ENCODE measurements at regions not wholly inside any gene's neighbourhood (a gene's known extent, or its start where the extent isn't known, plus 50 kb on each side); places are given as distances from the start of the nearest gene placed in this dataset.

DNA sequence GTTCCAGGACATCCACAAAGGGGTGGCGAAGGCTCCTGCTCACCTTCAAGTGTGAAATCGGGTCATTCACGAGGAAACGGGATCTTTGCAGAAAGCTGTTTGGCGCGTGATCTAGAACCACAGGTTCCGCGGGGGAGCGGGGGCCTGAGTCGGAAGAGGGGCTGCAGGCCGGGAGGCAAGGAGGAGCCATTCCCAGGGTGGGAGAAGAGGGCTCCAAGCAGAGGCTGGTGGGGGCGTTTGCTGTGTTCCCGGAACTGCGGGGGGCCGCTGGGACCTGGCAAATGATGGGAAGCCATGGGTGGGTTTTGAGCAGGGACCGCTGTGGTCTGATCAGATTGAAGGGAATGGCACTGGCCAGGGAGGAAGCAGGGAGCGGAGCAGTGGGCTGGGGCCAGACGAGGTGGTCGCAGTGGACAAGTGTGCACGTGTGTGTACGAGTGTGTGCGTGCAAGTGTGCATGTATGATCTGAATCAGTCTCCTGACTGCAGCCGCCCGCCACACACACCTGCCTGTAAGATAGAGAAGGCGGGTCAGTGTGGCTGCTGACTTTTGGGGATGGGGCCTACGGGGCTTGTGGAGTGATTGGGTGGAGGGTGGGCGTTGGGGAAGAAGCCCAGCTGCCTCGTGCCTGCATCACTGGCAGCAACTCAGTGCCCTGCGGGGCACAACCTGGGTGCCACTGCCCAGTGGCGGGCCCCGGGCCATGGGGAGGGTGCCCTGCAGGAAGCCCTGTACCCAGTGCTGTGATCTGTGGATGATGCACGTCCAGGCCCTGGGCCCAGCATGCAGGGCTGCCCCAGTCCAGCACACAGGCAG, 141.9 kb downstream of the KIF26A start:
- no peak for DNase-seq (ENCODE audit: low read depth)
- no peak overlapping the region for H3K4me3 ChIP-seq (ENCODE audit: low read length)
- no peak for TF ChIP-seq CTCF (conservative IDR thresholded peaks at IDR 0.05; ENCODE audit: low read length)

DNA sequence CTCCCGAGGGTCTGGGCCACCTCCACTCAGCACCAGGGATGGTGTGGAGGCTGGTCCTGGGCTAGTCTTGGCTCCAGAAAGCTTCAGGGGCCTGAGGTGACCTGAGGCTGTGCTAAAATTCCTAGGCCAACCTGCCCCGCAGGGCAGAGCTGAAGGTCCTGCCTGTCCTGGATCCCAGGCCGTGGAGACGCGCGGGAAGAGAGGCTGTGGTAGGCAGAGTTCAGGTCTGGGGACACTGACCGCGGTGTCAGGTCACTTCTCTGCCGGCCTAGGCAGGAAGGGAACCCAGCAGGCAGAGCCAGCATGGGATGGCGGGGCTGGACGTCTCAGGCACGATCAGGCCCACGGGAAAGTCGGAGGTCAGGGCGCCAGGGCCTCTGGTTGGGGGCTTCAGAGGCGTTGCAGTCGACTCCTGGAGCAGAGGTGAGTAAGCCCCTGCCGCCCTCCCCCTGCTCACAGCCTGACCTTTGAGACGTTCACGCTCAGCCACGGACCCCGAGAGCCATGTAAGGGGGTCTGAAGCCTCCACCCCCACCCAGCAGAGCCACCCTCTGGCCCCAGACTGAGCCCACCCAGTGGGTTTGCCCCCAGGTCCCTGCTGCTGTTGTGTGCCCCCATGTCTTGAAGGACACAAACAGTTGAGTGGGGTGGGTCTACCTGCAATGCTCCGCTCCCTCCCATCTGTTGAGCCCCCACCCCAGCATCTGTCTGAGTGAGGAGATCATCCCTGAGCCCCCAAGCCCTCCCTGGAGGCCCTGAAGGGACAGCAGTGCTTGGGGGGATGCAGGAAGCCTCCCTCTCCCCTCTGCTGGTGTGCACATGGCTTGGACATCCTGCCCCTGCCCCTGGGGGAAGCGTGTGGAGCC, 142.7 kb downstream of the KIF26A start:
- no peak for DNase-seq (ENCODE audit: low read depth)
- no peak for TF ChIP-seq CTCF (conservative IDR thresholded peaks at IDR 0.05; ENCODE audit: low read length)
- H3K4me3 ChIP-seq (ENCODE audit: low read length): no peak overlapping the region

GRCh38 chr14:104281768-104282301, 143.4 kb downstream of the KIF26A start:
- H3K4me3 ChIP-seq (ENCODE audit: low read length): no peak overlapping the region
- TF ChIP-seq CTCF (conservative IDR thresholded peaks at IDR 0.05; ENCODE audit: low read length): no peak
- DNase-seq (ENCODE audit: low read depth): no peak

DNA sequence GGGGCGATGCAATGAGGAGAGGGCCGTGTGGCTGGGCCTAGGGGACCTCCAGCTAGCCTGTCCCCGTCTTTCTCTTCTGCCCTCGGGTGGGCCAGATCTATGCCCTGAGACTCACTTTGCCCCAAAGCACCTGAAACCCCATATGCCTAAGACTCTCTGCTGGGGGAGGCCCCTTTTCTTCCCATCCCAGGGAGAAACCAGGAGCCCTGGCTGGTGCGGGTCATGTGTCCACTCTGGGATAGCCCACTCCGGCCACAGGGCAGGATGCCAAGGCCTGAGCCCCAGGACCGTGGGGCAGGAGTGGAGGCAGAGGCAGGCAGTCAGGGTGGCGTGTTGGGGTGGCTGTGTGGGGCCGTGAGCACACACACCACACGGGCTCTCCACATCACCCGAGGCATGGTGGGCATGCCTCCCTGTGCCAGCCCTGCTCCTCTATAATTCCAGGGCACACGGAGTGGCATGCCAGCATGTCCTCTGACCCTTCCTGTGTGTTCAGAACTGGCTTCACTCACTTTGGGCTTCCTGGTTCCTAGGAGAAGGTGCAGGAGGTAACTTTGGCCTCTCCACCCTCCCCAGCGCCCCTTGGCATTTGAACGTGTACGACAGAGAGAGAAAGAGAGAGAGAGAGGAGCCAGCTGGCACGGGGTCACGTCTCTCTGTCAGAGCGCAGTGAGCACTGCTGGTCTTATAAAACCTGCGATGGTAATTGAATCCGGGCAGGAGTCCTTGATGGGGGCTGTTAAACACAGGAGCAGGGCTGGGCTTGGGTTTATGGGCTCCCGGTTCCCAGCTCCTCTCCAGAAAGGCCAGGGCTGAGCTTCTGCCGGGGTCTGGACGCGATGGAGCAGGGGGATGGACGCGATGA, 144.2 kb downstream of the KIF26A start:
- no peak for DNase-seq (ENCODE audit: low read depth)
- no peak overlapping the region for H3K4me3 ChIP-seq (ENCODE audit: low read length)
- TF ChIP-seq CTCF (conservative IDR thresholded peaks at IDR 0.05; ENCODE audit: low read length): no peak

DNA sequence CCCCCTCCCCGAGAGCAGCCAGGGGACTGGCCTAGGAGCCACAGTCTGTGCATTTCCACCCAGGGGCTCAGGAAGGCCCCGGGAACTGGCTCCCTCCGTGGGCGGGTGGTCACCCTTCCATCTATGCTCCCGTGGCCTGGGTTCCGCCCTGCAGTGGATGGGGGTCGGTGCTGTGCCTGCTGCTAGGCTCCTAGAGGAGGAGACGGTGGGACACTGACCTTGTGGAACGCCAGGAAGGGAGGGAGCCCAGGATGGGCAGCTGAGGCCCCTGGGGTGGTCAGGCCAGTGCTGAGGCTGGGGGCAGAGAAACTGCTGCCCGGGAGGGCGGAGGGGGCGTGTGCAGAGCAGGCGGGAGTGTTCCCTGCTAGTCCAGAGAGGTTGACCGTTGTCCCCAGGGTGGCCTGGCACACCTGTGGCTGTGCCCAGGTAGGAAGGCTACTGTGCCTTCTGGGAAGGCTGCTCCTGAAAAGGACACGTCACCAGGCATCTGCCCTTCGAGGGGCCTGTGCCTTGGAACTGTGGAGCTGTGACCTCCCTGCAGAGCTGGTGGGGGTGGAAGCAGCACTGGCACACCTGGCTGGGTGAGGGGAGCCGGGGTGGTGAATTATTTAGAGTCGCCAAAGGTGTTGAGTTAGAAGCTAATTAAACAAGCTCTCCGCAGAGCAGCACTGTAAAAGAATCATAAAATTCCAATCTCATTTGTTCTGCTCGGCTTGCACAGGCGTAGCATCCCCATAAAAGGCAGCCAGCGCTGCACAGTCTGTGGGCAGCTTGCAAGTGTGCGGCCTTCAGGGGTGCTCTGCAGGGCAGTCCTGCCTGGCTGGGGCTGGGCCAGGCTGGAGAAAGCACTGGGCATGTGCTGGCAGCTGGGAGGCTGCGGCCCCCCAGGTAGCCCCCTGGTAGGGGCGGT, 145.1 kb downstream of the KIF26A start:
- DNase-seq (ENCODE audit: low read depth): no peak
- no peak for TF ChIP-seq CTCF (conservative IDR thresholded peaks at IDR 0.05; ENCODE audit: low read length)
- no peak overlapping the region for H3K4me3 ChIP-seq (ENCODE audit: low read length)

DNA sequence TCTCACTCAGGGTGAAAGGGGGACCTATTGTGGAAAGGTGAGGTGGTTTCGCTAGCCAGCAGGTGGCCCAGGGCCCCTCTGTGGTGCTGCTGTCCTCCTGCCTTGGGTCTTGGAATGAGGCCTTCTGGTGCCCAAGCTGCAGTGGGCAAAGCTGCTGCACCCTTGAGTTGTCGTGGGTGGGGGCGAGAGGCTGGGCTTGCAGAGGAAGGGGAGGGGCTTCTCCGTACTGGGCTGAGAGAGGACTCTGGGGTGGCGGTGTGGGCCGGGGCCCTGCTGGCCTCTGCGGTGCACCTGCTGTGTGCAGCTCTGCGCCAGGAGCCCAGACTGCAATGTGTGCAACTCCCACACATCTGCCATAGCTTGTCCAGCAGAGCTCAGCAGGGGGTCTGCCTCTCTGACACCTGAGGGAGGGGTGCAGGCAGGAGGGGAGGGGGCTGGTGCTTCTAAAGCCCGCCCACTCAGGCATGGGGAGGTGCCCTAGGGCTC, 145.8 kb downstream of the KIF26A start:
- no peak for DNase-seq (ENCODE audit: low read depth)
- H3K4me3 ChIP-seq (ENCODE audit: low read length): no peak overlapping the region
- no peak for TF ChIP-seq CTCF (conservative IDR thresholded peaks at IDR 0.05; ENCODE audit: low read length)

All from AG10803 (cell line).